K562 (cell line): ENCODE measurements at regions not wholly inside any gene's neighbourhood (a gene's known extent, or its start where the extent isn't known, plus 50 kb on each side); places are given as distances from the start of the nearest gene placed in this dataset.

Experiments used
- ATAC-seq: fragments of 200-7000 bp; cut with Tn5 transposase; 3 replicates; pipeline ENCODE4 v1.9.1; 2020; ENCODE audit warnings: moderate library complexity
- BruUV-seq: library from RNA; stranded (reverse); fragments of 400-500 nt; replicated peaks from 2 replicates; lab custom pipeline; 2021; lab: Mats Ljungman, UMichigan
- CTCF ChIA-PET: fragments of 300-600 bp; formaldehyde crosslinking; extraction: SDS; loops from one replicate; lab custom pipeline; 2021; ENCODE audit warnings: low intra/inter-chr PET ratio; lab: Yijun Ruan, JAX
- POLR2A ChIA-PET: fragments of 300-600, 350-650 bp; sonication (Branson Sonifier 250); formaldehyde crosslinking; extraction: SDS; loops from one replicate; lab custom pipeline; 2021; ENCODE audit warnings: antibody characterized with exemption, inconsistent platforms; lab: Yijun Ruan, JAX
- DNase-seq, 4 experiments: peaks; one replicate each; pipeline versions ENCODE4 v3.0.0 to v3.0.0-alpha.2; 2011 to 2018; ENCODE audit warnings: low spot score in 3 of 4, mixed read lengths in 3 of 4; ENCODE audit errors: extremely low read depth in 1 of 4
- FAIRE-seq: peaks from 2 replicates; lab custom pipeline; 2011; peaks lifted over from hg19 to GRCh38; lab: Jason Lieb, UNC
- H2AFZ ChIP-seq: 2 replicates; pipeline ENCODE4 v1.6.0; 2011; ENCODE audit warnings: low read depth, low read length, control low read depth, inconsistent platforms
- H3K27ac ChIP-seq: fragments of 200-600 bp; 3 replicates; pipeline ENCODE4 v1.8.0; 2011; ENCODE audit warnings: low read depth, mild to moderate bottlenecking, control low read depth, inconsistent platforms, low read length, moderate library complexity, mixed read lengths; ENCODE audit errors: extremely low read depth
- H3K27me3 ChIP-seq, 2 experiments: fragments of 300-600 bp in 1 of 2; 2 replicates in 1 of 2; 3 replicates in 1 of 2; pipeline versions ENCODE4 v1.6.0 to v1.8.0; 2011; ENCODE audit warnings: inconsistent platforms in 2 of 2, low read length in 2 of 2, mild to moderate bottlenecking in 1 of 2, mixed read lengths in 1 of 2, moderate library complexity in 1 of 2; ENCODE audit not compliant: control insufficient read depth in 2 of 2, insufficient read depth in 2 of 2
- H3K36me3 ChIP-seq: fragments of 300-600 bp; 3 replicates; pipeline ENCODE4 v1.8.0; 2011; ENCODE audit warnings: mild to moderate bottlenecking, low read length, inconsistent platforms; ENCODE audit not compliant: control insufficient read depth, insufficient read depth
- H3K4me1 ChIP-seq, 2 experiments: fragments of 200-600 bp in 1 of 2; replicated peaks in 1 of 2; 2 replicates in 1 of 2; 3 replicates in 1 of 2; pipeline versions ENCODE4 v1.5.1 to v1.8.0; 2011; ENCODE audit warnings: inconsistent platforms in 2 of 2, low read length in 2 of 2, mild to moderate bottlenecking in 1 of 2, mixed read lengths in 1 of 2, moderate library complexity in 1 of 2; ENCODE audit not compliant: control insufficient read depth in 2 of 2, insufficient read depth in 2 of 2
- H3K4me2 ChIP-seq: 2 replicates; pipeline ENCODE4 v1.6.1; 2011; ENCODE audit warnings: low read length, control low read depth, inconsistent platforms, mixed read lengths; ENCODE audit not compliant: insufficient read depth
- H3K4me3 ChIP-seq: fragments of 200-600 bp; sonication (generic), shearing (Covaris generic); 2 replicates; pipeline ENCODE4 v1.5.1; 2016; ENCODE audit warnings: control low read depth, inconsistent platforms
- H3K79me2 ChIP-seq: fragments of 200-600 bp; 3 replicates; pipeline ENCODE4 v1.8.0; 2011; ENCODE audit warnings: low read length, inconsistent platforms; ENCODE audit not compliant: control insufficient read depth, insufficient read depth
- H3K9ac ChIP-seq, 2 experiments: 2 replicates each; pipeline versions ENCODE4 v1.6.0 to v1.6.1; 2011; ENCODE audit warnings: low read depth in 2 of 2, low read length in 2 of 2, control low read depth in 1 of 2, inconsistent platforms in 1 of 2, mild to moderate bottlenecking in 1 of 2, mixed read lengths in 1 of 2; ENCODE audit not compliant: insufficient read depth in 1 of 2
- H3K9me1 ChIP-seq: one replicate; pipeline ENCODE4 v1.6.0; 2011; ENCODE audit warnings: inconsistent platforms, mild to moderate bottlenecking, low read length, moderate library complexity; ENCODE audit not compliant: control insufficient read depth, insufficient read depth
- H3K9me3 ChIP-seq: replicated peaks from 2 replicates; pipeline ENCODE4 v1.5.1; 2011; ENCODE audit warnings: low read depth, low read length, inconsistent platforms; ENCODE audit not compliant: control insufficient read depth, insufficient read depth
- H4K20me1 ChIP-seq: replicated peaks from 2 replicates; pipeline ENCODE4 v1.6.1; 2011; ENCODE audit warnings: low read length, inconsistent platforms, mixed read lengths; ENCODE audit not compliant: control insufficient read depth, insufficient read depth
- BDP1 ChIP-seq: IDR thresholded peaks from 3 replicates; pipeline ENCODE4 v1.6.1; 2011; ENCODE audit not compliant: insufficient read length, insufficient read depth
- CBX3 ChIP-seq, 2 experiments: IDR thresholded peaks; 1 replicate in 1 of 2; 2 replicates in 1 of 2; pipeline ENCODE4 v1.6.1; 2012; ENCODE audit warnings: inconsistent platforms in 2 of 2, low read length in 2 of 2, borderline replicate concordance in 1 of 2, control low read depth in 1 of 2
- CEBPG ChIP-seq, 3 experiments: fragments of 200-800 bp in 1 of 3; sonication (Bioruptor generic) in 1 of 3; sonication (generic) in 1 of 3; formaldehyde crosslinking in 1 of 3; IDR thresholded peaks in 2 of 3; conservative IDR thresholded peaks in 1 of 3; 2 replicates each; pipeline versions ENCODE4 v1.6.1 to v1.8.0; 2016 to 2022; ENCODE audit warnings: missing compliant biosample characterization in 2 of 3, missing genetic modification characterization in 2 of 3, mild to moderate bottlenecking in 1 of 3, missing genetic modification reagents in 1 of 3
- E2F1 ChIP-seq: sonication (generic); formaldehyde crosslinking; IDR thresholded peaks from 2 replicates; pipeline ENCODE4 v1.8.1; 2023; ENCODE audit warnings: mild to moderate bottlenecking, missing genetic modification reagents, moderate library complexity
- PHF21A ChIP-seq: fragments of 450-650 bp; IDR thresholded peaks from 2 replicates; pipeline ENCODE4 v1.6.1; 2017; ENCODE audit warnings: low read depth, borderline replicate concordance
- ZNF23 ChIP-seq: fragments of 250-450 bp; sonication (Bioruptor Pico); IDR thresholded peaks from 2 replicates; pipeline ENCODE4 v1.4.0; 2020; ENCODE audit warnings: mild to moderate bottlenecking
- ZNF3 ChIP-seq: fragments of 250-450 bp; sonication (Bioruptor Pico); IDR thresholded peaks from 2 replicates; pipeline ENCODE4 v1.5.0; 2021; ENCODE audit warnings: mild to moderate bottlenecking, moderate library complexity
- WGBS: fragments of 100-300 bp; shearing (Covaris generic); methylation state at CpG from one replicate; pipeline ENCODE4 v1.1.6; 2016; ENCODE audit warnings: low coverage, mixed read lengths; ENCODE audit not compliant: insufficient coverage; ENCODE audit errors: missing lambda C conversion rate; 5-methylcytosine and 5-hydroxymethylcytosine counted together
- in situ Hi-C: fragments of 300-500 bp; cut with MboI; formaldehyde crosslinking; loops from 4 replicates; pipeline ENCODE4 v1.15.0; 2018; ENCODE audit warnings: inconsistent platforms, mixed read lengths
- intact Hi-C: fragments of 100-400 bp; cut with micrococcal nuclease; formaldehyde crosslinking; loops from 2 replicates; pipeline ENCODE4 v1.14.2; 2022

- TF ChIP-seq CEBPG (CRISPR knock-in tag; IDR thresholded peaks at IDR 0.05): no peak
- no peak for TF ChIP-seq CEBPG (tag; conservative IDR thresholded peaks at IDR 0.05 in 1 of 2, IDR thresholded peaks at IDR 0.05 in 1 of 2)
- no peak for TF ChIP-seq PHF21A
- no peak for TF ChIP-seq ZNF3 (CRISPR knock-in tag)
- TF ChIP-seq E2F1 (CRISPR knock-in tag): no peak
- TF ChIP-seq ZNF23 (CRISPR knock-in tag): no peak
Measured at GRCh38 chr22:49295465-49295743, 532.3 kb downstream of the BRD1 start (continued).

DNA sequence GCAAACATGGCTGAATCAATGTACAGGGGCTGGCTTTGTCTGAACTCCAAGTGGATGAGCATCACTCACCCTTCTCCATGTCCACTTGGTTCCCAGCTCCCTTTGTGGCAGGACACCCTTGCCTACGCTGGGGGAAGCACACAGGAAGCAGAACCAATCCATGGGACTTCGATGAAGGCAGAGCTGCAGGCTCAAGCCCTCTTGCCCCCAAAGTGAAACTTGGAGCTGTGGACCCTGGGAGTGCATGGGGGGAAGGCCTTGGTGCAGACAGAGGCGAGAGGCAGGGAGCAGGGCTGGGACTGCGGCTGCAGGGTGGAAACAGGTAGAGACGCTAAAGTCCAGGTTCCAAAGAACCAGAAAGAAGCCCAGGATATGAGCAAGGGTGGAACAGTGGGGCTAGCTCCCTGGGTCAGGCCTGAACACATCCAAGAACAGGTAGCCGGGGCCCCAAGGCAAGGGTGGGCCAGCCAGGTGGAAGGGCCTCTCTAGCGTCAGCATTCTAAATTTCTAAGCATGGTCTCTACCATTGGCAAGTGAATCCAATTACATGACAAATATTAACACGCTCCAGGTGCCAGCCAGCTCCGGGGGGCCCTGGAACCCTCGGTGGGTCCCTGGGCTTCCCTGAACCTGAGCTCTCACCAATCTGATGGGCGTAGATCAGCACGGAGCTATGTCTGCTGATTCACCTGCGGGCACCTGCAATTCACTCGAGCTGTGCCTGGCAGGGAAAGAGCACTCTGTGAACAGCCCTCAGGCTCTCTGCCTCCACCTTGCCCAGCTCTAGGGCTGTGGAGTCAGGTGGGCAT lies 532.8 kb downstream of the BRD1 start:
- no peak overlapping the region for H3K4me2 ChIP-seq
- TF ChIP-seq CBX3 (IDR thresholded peaks at IDR 0.05; ENCODE audit: borderline replicate concordance in 1 of 2, low read length in 2 of 2): no peak
- TF ChIP-seq PHF21A: no peak
- TF ChIP-seq BDP1: no peak
- POLR2A ChIA-PET: no interaction called here
- no peak overlapping the region for H2AFZ ChIP-seq
- intact Hi-C loops (no loop called here), in situ Hi-C loops (no loop called here)
- FAIRE-seq (no peak), ATAC-seq (no peak), DNase-seq (no peak)
- WGBS: 0% methylated on average over 13 of the region's 14 CpGs
- CTCF ChIA-PET: no interaction called here
- H3K9me3 ChIP-seq: no peaks in the 10 kb centered on the region
- H3K4me3 ChIP-seq: no peak overlapping the region
- H3K36me3 ChIP-seq: no peaks in the 10 kb centered on the region
- H3K27me3 ChIP-seq: peaks cover 2 to 25% of the 10 kb centered on the region in 2 experiments; a peak in 4 of 5 replicates
- H3K9me1 ChIP-seq: no peaks in the 10 kb centered on the region
- H4K20me1 ChIP-seq: no peaks in the 10 kb centered on the region
- H3K4me1 ChIP-seq: no peaks in the 10 kb centered on the region
- H3K79me2 ChIP-seq: no peaks in the 10 kb centered on the region
- no peak overlapping the region for H3K27ac ChIP-seq
- BruUV-seq: no TSS peak
- no peak overlapping the region for H3K9ac ChIP-seq
